ENCODE measurements at regions not wholly inside any gene's neighbourhood (a gene's known extent, or its start where the extent isn't known, plus 50 kb on each side); places are given as distances from the start of the nearest gene placed in this dataset.

DNA sequence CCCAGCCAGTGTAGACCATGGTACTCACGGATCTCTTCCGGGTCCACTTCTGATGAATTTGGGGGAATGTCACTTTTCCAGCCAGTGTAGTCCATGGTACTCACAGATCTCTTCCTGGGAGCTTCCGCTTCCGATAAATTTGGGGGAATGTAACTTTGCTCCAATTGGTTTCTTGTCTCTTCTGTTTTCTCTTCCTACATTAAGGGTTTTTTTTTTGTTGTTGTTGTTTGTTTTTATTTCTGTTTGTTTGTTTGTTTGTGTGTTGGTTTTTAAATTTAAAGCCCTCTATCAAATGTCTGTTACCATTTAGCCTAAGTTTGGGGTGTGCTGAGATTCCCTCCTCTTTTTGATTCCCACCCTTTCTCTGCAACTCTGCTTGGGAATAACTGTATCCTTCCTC lies 475.8 kb upstream of the FZD8 start:
- no peaks in the 10 kb centered on the region for H3K4me1 ChIP-seq (ENCODE audit: insufficient read depth, low read length, poor library complexity, severe bottlenecking)
- H3K4me3 ChIP-seq (ENCODE audit: low read depth, low read length, poor library complexity, severe bottlenecking), result no peak overlapping the region
- BruUV-seq (replicated peaks), result no TSS peak
- H3K9me3 ChIP-seq (ENCODE audit: low read depth, low read length, poor library complexity, severe bottlenecking), result no peaks in the 10 kb centered on the region
- CTCF ChIA-PET, result no interaction called here
- intact Hi-C loops (cut with micrococcal nuclease; ENCODE audit: unreplicated experiment), result no loop called here
- no peak overlapping the region for H3K27ac ChIP-seq (ENCODE audit: low read depth, low read length, poor library complexity, severe bottlenecking)
- TF ChIP-seq EZH2 (IDR thresholded peaks at IDR 0.05; ENCODE audit: borderline replicate concordance, low read depth, low read length, poor library complexity, severe bottlenecking), result no peak
- TF ChIP-seq, protein P1, sequence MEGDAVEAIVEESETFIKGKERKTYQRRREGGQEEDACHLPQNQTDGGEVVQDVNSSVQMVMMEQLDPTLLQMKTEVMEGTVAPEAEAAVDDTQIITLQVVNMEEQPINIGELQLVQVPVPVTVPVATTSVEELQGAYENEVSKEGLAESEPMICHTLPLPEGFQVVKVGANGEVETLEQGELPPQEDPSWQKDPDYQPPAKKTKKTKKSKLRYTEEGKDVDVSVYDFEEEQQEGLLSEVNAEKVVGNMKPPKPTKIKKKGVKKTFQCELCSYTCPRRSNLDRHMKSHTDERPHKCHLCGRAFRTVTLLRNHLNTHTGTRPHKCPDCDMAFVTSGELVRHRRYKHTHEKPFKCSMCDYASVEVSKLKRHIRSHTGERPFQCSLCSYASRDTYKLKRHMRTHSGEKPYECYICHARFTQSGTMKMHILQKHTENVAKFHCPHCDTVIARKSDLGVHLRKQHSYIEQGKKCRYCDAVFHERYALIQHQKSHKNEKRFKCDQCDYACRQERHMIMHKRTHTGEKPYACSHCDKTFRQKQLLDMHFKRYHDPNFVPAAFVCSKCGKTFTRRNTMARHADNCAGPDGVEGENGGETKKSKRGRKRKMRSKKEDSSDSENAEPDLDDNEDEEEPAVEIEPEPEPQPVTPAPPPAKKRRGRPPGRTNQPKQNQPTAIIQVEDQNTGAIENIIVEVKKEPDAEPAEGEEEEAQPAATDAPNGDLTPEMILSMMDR (conservative IDR thresholded peaks at IDR 0.05; ENCODE audit: low read depth, low read length), result no peak
- H3K36me3 ChIP-seq (ENCODE audit: insufficient read depth, low read length, poor library complexity, severe bottlenecking), result no peaks in the 10 kb centered on the region
- POLR2A ChIA-PET (ENCODE audit: low non-redundant PET), result no interaction called here
- no peak for DNase-seq (ENCODE audit: low spot score)
- H3K27me3 ChIP-seq (replicated peaks; ENCODE audit: insufficient read depth, low read depth, low read length, poor library complexity), result no peaks in the 10 kb centered on the region

DNA sequence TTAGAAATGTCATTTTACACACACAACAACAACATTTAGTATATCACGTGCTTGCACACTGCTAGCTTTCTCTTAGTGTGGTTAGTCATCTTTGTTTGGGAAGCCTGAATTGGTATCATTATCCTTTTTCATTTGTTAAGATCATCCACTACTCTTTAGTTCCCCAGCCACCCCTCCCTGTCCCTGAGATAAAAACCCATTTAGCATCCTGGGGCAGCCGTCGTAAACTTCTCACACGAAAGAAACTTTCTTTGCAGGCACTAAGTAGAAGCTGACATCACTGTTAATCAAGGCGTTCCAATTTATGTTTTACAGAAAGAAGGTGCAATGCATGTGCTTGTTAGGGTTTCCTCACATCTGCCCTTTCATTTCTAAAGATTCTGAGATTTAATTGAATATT lies 475.1 kb upstream of the FZD8 start:
- no peak for DNase-seq (ENCODE audit: low spot score)
- Histone ChIP-seq H3K9me3 (ENCODE audit: low read depth, low read length, poor library complexity, severe bottlenecking) (no peaks in the 10 kb centered on the region), H3K27me3 (replicated peaks; ENCODE audit: insufficient read depth, low read depth, low read length, poor library complexity) (no peaks in the 10 kb centered on the region), H3K36me3 (ENCODE audit: insufficient read depth, low read length, poor library complexity, severe bottlenecking) (no peaks in the 10 kb centered on the region), H3K27ac (ENCODE audit: low read depth, low read length, poor library complexity, severe bottlenecking) (no peak overlapping the region), H3K4me1 (ENCODE audit: insufficient read depth, low read length, poor library complexity, severe bottlenecking) (no peaks in the 10 kb centered on the region), H3K4me3 (ENCODE audit: low read depth, low read length, poor library complexity, severe bottlenecking) (no peak overlapping the region)
- TF ChIP-seq EZH2 (IDR thresholded peaks at IDR 0.05; ENCODE audit: borderline replicate concordance, low read depth, low read length, poor library complexity, severe bottlenecking), result no peak
- TF ChIP-seq, protein P1 (conservative IDR thresholded peaks at IDR 0.05; ENCODE audit: low read depth, low read length), result no peak
- ChIA-PET CTCF (no interaction called here), POLR2A (ENCODE audit: low non-redundant PET) (no interaction called here)
- no TSS peak for BruUV-seq (replicated peaks)
- intact Hi-C loops (cut with micrococcal nuclease; ENCODE audit: unreplicated experiment), result no loop called here

- no TSS peak for BruUV-seq (replicated peaks)
- no peak overlapping the region for H3K4me3 ChIP-seq (ENCODE audit: low read depth, low read length, poor library complexity, severe bottlenecking)
- no peaks in the 10 kb centered on the region for H3K36me3 ChIP-seq (ENCODE audit: insufficient read depth, low read length, poor library complexity, severe bottlenecking)
- POLR2A ChIA-PET (ENCODE audit: low non-redundant PET), result no interaction called here
- no peaks in the 10 kb centered on the region for H3K9me3 ChIP-seq (ENCODE audit: low read depth, low read length, poor library complexity, severe bottlenecking)
- TF ChIP-seq, protein P1 (conservative IDR thresholded peaks at IDR 0.05; ENCODE audit: low read depth, low read length), result no peak
- TF ChIP-seq EZH2 (IDR thresholded peaks at IDR 0.05; ENCODE audit: borderline replicate concordance, low read depth, low read length, poor library complexity, severe bottlenecking), result no peak
- no peak overlapping the region for H3K27ac ChIP-seq (ENCODE audit: low read depth, low read length, poor library complexity, severe bottlenecking)
- intact Hi-C loops (cut with micrococcal nuclease; ENCODE audit: unreplicated experiment), result no loop called here
- CTCF ChIA-PET, result no interaction called here
- H3K27me3 ChIP-seq (replicated peaks; ENCODE audit: insufficient read depth, low read depth, low read length, poor library complexity), result no peaks in the 10 kb centered on the region
- H3K4me1 ChIP-seq (ENCODE audit: insufficient read depth, low read length, poor library complexity, severe bottlenecking), result no peaks in the 10 kb centered on the region
- DNase-seq (ENCODE audit: low spot score), result no peak
These were observed 474.6 kb upstream of the FZD8 start for GRCh38 chr10:36116731-36117130.

Measured in A673 (cell line).